IMR-90 (cell line): ENCODE measurements at regions not wholly inside any gene's neighbourhood (a gene's known extent, or its start where the extent isn't known, plus 50 kb on each side); places are given as distances from the start of the nearest gene placed in this dataset.

ENCODE experiments used
- ATAC-seq: fragments of 200-7000 bp; cut with Tn5 transposase; 2 replicates; pipeline ENCODE4 v1.9.1; 2020; ENCODE audit warnings: low read depth, mild to moderate bottlenecking, moderate library complexity
- BruUV-seq: library from RNA; stranded (reverse); fragments of 400-500 nt; replicated peaks from 2 replicates; lab custom pipeline; 2021; lab: Mats Ljungman, UMichigan
- CTCF ChIA-PET: fragments of 300-600 bp; formaldehyde crosslinking; extraction: SDS; loops from one replicate; lab custom pipeline; 2021; ENCODE audit warnings: antibody characterized with exemption; lab: Yijun Ruan, JAX
- POLR2A ChIA-PET: fragments of 300-600 bp; sonication (Branson Sonifier 250); formaldehyde crosslinking; loops from one replicate; lab custom pipeline; 2022; ENCODE audit warnings: antibody characterized with exemption; ENCODE audit not compliant: unreplicated experiment; lab: Charles Lee
- DNase-seq: peaks from one replicate; pipeline ENCODE4 v3.0.0; 2013
- H2AFZ ChIP-seq: replicated peaks from 2 replicates; pipeline ENCODE3; 2013; ENCODE audit warnings: low read length, mild to moderate bottlenecking; ENCODE audit not compliant: poor library complexity
- H2AK5ac ChIP-seq: 2 replicates; pipeline ENCODE4 v1.6.1; 2013; ENCODE audit warnings: low read depth, low read length, inconsistent platforms
- H2AK9ac ChIP-seq: replicated peaks from 2 replicates; pipeline ENCODE3; 2013; ENCODE audit warnings: mild to moderate bottlenecking, low read depth, low read length, moderate library complexity; ENCODE audit not compliant: poor library complexity
- H2BK120ac ChIP-seq: 2 replicates; pipeline ENCODE4 v1.6.1; 2013; ENCODE audit warnings: low read depth, low read length, inconsistent platforms
- H2BK15ac ChIP-seq: 3 replicates; pipeline ENCODE4 v1.6.1; 2013; ENCODE audit warnings: low read depth, low read length, inconsistent platforms
- H2BK20ac ChIP-seq: 2 replicates; pipeline ENCODE4 v1.6.1; 2013; ENCODE audit warnings: low read depth, mild to moderate bottlenecking, inconsistent platforms, low read length, moderate library complexity
- H2BK5ac ChIP-seq: 2 replicates; pipeline ENCODE4 v1.6.1; 2013; ENCODE audit warnings: mild to moderate bottlenecking, low read depth, low read length, inconsistent platforms; ENCODE audit not compliant: poor library complexity, severe bottlenecking
- H3K14ac ChIP-seq: replicated peaks from 2 replicates; pipeline ENCODE4 v1.6.1; 2013; ENCODE audit warnings: low read depth, low read length, inconsistent platforms
- H3K18ac ChIP-seq: 2 replicates; pipeline ENCODE4 v1.6.1; 2013; ENCODE audit warnings: low read depth, low read length, control low read depth
- H3K23ac ChIP-seq: 2 replicates; pipeline ENCODE4 v1.6.1; 2013; ENCODE audit warnings: low read depth, low read length, inconsistent platforms
- H3K27ac ChIP-seq: 2 replicates; pipeline ENCODE4 v1.5.1; 2013; ENCODE audit warnings: mild to moderate bottlenecking, control low read depth, low read length; ENCODE audit not compliant: insufficient read depth
- H3K27me3 ChIP-seq: 2 replicates; pipeline ENCODE4 v1.6.1; 2013; ENCODE audit warnings: low read length; ENCODE audit not compliant: control insufficient read depth, insufficient read depth
- H3K36me3 ChIP-seq: 2 replicates; pipeline ENCODE4 v1.6.1; 2013; ENCODE audit warnings: low read length, mixed read lengths; ENCODE audit not compliant: control insufficient read depth, insufficient read depth
- H3K4ac ChIP-seq: 2 replicates; pipeline ENCODE4 v1.6.1; 2013; ENCODE audit warnings: low read depth, low read length, inconsistent platforms
- H3K4me1 ChIP-seq: 2 replicates; pipeline ENCODE4 v1.6.1; 2013; ENCODE audit warnings: low read length, mixed read lengths; ENCODE audit not compliant: control insufficient read depth, insufficient read depth
- H3K4me2 ChIP-seq: 2 replicates; pipeline ENCODE4 v1.6.1; 2013; ENCODE audit warnings: low read depth, mild to moderate bottlenecking, control low read depth, low read length, moderate library complexity
- H3K4me3 ChIP-seq: 2 replicates; pipeline ENCODE4 v1.5.1; 2013; ENCODE audit warnings: low read depth, mild to moderate bottlenecking, control low read depth, low read length, moderate library complexity; ENCODE audit not compliant: insufficient read depth
- H3K56ac ChIP-seq: 2 replicates; pipeline ENCODE4 v1.6.1; 2013; ENCODE audit warnings: low read length, inconsistent platforms; ENCODE audit not compliant: insufficient read depth; ENCODE audit errors: extremely low read depth
- H3K79me1 ChIP-seq, 2 experiments: 2 replicates each; pipeline ENCODE4 v1.6.1; 2013; ENCODE audit warnings: low read length in 2 of 2, inconsistent platforms in 1 of 2, low read depth in 1 of 2
- H3K9ac ChIP-seq: 2 replicates; pipeline ENCODE4 v1.6.1; 2013; ENCODE audit warnings: low read depth, low read length, control low read depth
- H3K9me1 ChIP-seq: 2 replicates; pipeline ENCODE4 v1.6.1; 2013; ENCODE audit warnings: low read length, inconsistent platforms; ENCODE audit not compliant: insufficient read depth
- H3K9me3 ChIP-seq: 2 replicates; pipeline ENCODE4 v1.6.1; 2013; ENCODE audit warnings: low read length; ENCODE audit not compliant: control insufficient read depth, insufficient read depth
- H4K20me1 ChIP-seq: 2 replicates; pipeline ENCODE4 v1.6.1; 2013; ENCODE audit warnings: low read length, inconsistent platforms; ENCODE audit not compliant: insufficient read depth
- H4K5ac ChIP-seq: 2 replicates; pipeline ENCODE4 v1.6.1; 2013; ENCODE audit warnings: mild to moderate bottlenecking, low read depth, low read length, control low read depth
- H4K8ac ChIP-seq, 2 experiments: 2 replicates each; pipeline ENCODE4 v1.6.1; 2013; ENCODE audit warnings: low read depth in 2 of 2, low read length in 2 of 2, control low read depth in 1 of 2, inconsistent platforms in 1 of 2
- H4K91ac ChIP-seq: 2 replicates; pipeline ENCODE4 v1.6.1; 2013; ENCODE audit warnings: low read depth, low read length, inconsistent platforms; ENCODE audit not compliant: insufficient read depth
- BHLHE40 ChIP-seq: fragments of 150-350 bp; IDR thresholded peaks from 2 replicates; pipeline ENCODE4 v1.6.1; 2016; ENCODE audit warnings: mild to moderate bottlenecking, low read depth, low read length
- POLR2A ChIP-seq: IDR thresholded peaks from 2 replicates; pipeline ENCODE4 v1.6.1; 2012; ENCODE audit warnings: mild to moderate bottlenecking, low read depth, low read length
- RAD21 ChIP-seq: IDR thresholded peaks from 2 replicates; pipeline ENCODE4 v1.6.1; 2012; ENCODE audit warnings: low read length, improper control_type of control experiment
- RFX5 ChIP-seq: IDR thresholded peaks from 2 replicates; pipeline ENCODE4 v1.8.0; 2012; ENCODE audit warnings: low read depth, mild to moderate bottlenecking, low read length, moderate library complexity
- SMC3 ChIP-seq: fragments of 150-350 bp; IDR thresholded peaks from 2 replicates; pipeline ENCODE4 v1.6.1; 2016; ENCODE audit warnings: low read depth, mild to moderate bottlenecking, antibody characterized with exemption, low read length, moderate library complexity
- WGBS, 2 experiments: methylation state at CpG; one replicate each; pipeline versions ENCODE4 v1.1.5 to v1.1.7; 2013; ENCODE audit warnings: missing lambda C conversion rate in 2 of 2; ENCODE audit not compliant: insufficient read length in 1 of 2; ENCODE audit errors: extremely low coverage in 2 of 2; 5-methylcytosine and 5-hydroxymethylcytosine counted together
- dilution Hi-C: fragments of 300-500 bp; cut with HindIII; formaldehyde crosslinking; loops from one replicate; pipeline ENCODE4 v1.14.3; 2018; ENCODE audit warnings: low sequenced_read_pairs; ENCODE audit not compliant: unreplicated experiment
- in situ Hi-C: fragments of 300-500 bp; cut with MboI; formaldehyde crosslinking; loops from 3 replicates; pipeline ENCODE4 v1.14.3; 2019; ENCODE audit warnings: low sequenced_read_pairs, inconsistent platforms, mixed read lengths
- intact Hi-C: fragments of 100-400 bp; cut with micrococcal nuclease; formaldehyde crosslinking; loops from 2 replicates; pipeline ENCODE4 v1.10.0; 2022

DNA sequence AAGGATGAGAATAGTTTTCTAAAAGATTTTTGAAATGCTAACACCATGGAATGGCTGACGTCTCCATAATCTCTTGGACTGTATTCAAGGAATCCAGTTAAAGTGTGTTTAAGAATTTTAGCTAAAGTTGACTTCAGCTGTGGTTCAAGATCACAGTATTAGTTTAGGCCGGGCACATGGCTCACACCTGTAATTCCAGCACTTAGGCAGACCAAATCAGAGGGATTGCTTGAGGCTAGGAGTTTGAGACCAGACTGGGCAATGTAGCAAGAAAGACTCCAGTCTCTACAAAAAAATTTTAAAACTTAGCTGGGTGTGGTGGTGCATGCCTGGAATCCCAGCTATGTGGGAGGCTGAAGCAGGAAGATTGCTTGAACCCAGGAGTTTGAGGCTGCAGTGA is 68.2 kb downstream of the RFPL4B start:
- ATAC-seq (no peak), DNase-seq (no peak)
- in situ Hi-C loops (no loop called here), intact Hi-C loops (no loop called here), dilution Hi-C loops (no loop called here)
- H2BK120ac ChIP-seq, result no peak overlapping the region
- TF ChIP-seq BHLHE40 (no peak), SMC3 (no peak), POLR2A (no peak), RFX5 (no peak), RAD21 (no peak)
- POLR2A ChIA-PET, result no interaction called here
- no peak overlapping the region for H3K27ac ChIP-seq
- H4K8ac ChIP-seq, result no peak overlapping the region
- no TSS peak for BruUV-seq
- no peak overlapping the region for H4K91ac ChIP-seq
- H3K36me3 ChIP-seq, result no peaks in the 10 kb centered on the region
- H3K9ac ChIP-seq, result no peak overlapping the region
- H4K5ac ChIP-seq, result no peak overlapping the region
- no peak overlapping the region for H2AK5ac ChIP-seq
- no peaks in the 10 kb centered on the region for H3K4me1 ChIP-seq
- H3K18ac ChIP-seq, result no peak overlapping the region; the same call in 1 of the 2 replicates
- H3K4ac ChIP-seq, result no peak overlapping the region
- H3K23ac ChIP-seq, result no peak overlapping the region
- no peaks in the 10 kb centered on the region for H4K20me1 ChIP-seq
- H2BK5ac ChIP-seq, result no peak overlapping the region
- no peak overlapping the region for H2BK15ac ChIP-seq
- H3K9me3 ChIP-seq, result peaks cover 2% of the 10 kb centered on the region
- no peaks in the 10 kb centered on the region for H3K79me1 ChIP-seq
- no peak overlapping the region for H2BK20ac ChIP-seq
- H2AK9ac ChIP-seq, result no peak overlapping the region
- no peak overlapping the region for H3K14ac ChIP-seq
- WGBS, 2 experiments, result no CpG with 5 or more reads among the region's 2 CpGs
- no peak overlapping the region for H3K56ac ChIP-seq
- CTCF ChIA-PET, result interaction anchor here (0.6 kb wide), 1 partner anchor 152 kb away, joined by 5 read pairs; no protein-coding TSS in a partner anchor
- no peak overlapping the region for H3K4me3 ChIP-seq
- no peak overlapping the region for H2AFZ ChIP-seq
- H3K9me1 ChIP-seq, result peaks cover 5% of the 10 kb centered on the region; the same call in 1 of the 2 replicates
- no peak overlapping the region for H3K4me2 ChIP-seq
- no peaks in the 10 kb centered on the region for H3K27me3 ChIP-seq
